ENCODE measurements at regions not wholly inside any gene's neighbourhood (a gene's known extent, or its start where the extent isn't known, plus 50 kb on each side); places are given as distances from the start of the nearest gene placed in this dataset.

DNA sequence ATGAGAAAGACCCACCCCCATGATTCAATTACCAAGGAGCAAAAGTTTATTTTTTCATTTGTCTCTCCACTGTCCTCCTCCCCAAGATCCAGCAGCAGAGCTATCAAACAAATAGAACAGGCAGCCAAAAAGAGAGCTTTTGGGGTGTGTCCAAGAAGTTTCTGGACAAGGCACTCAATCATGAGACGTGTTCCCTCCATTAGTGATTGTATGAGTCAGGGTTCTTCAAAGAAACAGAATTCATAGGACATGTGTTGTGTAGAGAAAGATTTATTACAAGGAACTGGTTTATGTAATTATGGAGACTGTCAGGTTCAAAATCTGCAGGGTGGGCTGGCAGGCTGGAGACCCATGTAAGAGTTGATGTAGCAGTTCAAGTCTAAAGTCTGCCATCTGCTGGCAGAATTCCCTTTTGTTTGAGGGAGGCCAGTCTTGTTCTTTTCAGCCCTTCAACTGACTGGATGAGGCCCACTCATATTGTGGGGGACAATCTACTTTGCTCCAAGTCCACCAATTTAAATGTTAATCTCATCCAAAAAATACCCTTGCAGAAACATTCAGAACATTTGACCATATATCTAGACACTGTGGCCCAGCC lies 248.1 kb upstream of the OPRM1 start:
- DNase-seq (ENCODE audit: low read depth in 2 of 2, low spot score in 1 of 2) = no peak

- DNase-seq (ENCODE audit: low read depth in 2 of 2, low spot score in 1 of 2) = no peak
Measured at GRCh38 chr6:153790048-153790447, 249.0 kb upstream of the OPRM1 start.

- no peak for DNase-seq (ENCODE audit: low read depth in 2 of 2, low spot score in 1 of 2)
Measured at GRCh38 chr6:153787341-153787606, 251.8 kb upstream of the OPRM1 start.

GRCh38 chr6:153781306-153781705 lies 257.7 kb upstream of the OPRM1 start:
- DNase-seq (ENCODE audit: low read depth in 2 of 2, low spot score in 1 of 2) = no peak

DNA sequence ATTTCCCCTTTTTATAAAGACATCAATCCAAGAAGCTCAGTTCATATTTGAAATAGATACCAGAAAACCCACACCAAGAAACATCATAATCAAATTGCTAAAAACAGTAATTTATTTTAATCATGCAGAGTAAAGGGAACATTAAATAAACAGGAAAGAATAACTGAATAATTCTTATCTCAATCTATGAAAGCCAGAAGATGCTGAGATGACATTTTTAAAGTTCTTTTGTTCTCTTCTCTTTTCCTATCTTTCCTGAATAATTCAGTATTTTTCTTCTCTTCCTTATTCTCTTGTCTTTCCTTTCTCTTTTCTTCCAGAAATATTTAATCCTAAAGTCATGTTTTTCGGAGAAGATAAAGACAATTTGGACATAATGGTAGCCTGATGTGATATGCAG lies 259.0 kb upstream of the OPRM1 start:
- no peak for DNase-seq (ENCODE audit: low read depth in 2 of 2, low spot score in 1 of 2)

DNA sequence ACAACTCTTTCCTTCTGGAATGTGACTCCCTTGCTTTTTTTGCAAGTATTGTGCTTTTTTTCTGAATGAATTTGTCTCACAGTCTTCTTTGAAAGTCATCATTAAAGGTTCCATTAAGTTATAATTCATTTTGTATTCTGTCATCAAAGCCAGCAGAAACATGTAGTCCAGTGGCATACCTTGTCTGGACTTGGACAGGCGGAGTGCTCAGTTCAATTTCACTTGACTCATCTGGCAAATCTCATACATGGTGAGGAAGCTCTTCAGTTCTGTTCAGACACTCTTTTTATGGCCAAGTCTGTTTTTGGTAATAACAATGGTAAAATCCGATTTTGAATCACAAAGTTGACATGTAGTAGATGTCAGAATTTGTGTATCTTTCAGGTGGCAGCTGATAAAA lies 260.8 kb upstream of the OPRM1 start:
- DNase-seq (ENCODE audit: low read depth in 2 of 2, low spot score in 1 of 2) = no peak

GRCh38 chr6:153771577-153771976 lies 267.5 kb upstream of the OPRM1 start:
- no peak for DNase-seq (ENCODE audit: low read depth in 2 of 2, low spot score in 1 of 2)

DNA sequence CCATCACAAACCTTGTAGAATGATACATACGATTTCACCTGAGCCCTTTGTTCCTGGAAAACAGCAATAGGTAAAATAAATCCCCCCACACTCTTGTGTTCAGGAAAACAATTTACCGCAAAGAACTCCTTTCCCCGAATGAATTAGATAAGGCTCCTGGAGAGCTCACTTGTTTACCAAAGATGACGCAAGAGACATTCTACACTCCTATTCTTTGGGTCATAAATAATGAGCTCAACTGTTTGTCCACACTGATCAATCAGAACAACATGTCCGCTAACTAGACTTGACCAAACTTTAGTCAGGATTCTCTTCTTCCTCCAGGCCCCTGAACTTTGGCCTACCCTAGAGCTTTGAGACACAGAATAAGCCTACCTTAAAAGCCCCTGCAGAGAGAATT lies 271.9 kb upstream of the OPRM1 start:
- no peak for DNase-seq (ENCODE audit: low read depth in 2 of 2, low spot score in 1 of 2)

- no peak for DNase-seq (ENCODE audit: low read depth in 2 of 2, low spot score in 1 of 2)
Measured at GRCh38 chr6:153758516-153758915, 280.5 kb upstream of the OPRM1 start.

GRCh38 chr6:153735761-153736160 lies 303.3 kb upstream of the OPRM1 start:
- no peak for DNase-seq (ENCODE audit: low read depth in 2 of 2, low spot score in 1 of 2)

GRCh38 chr6:153729189-153729588 lies 309.9 kb upstream of the OPRM1 start:
- DNase-seq (ENCODE audit: low read depth in 2 of 2, low spot score in 1 of 2) = no peak

DNA sequence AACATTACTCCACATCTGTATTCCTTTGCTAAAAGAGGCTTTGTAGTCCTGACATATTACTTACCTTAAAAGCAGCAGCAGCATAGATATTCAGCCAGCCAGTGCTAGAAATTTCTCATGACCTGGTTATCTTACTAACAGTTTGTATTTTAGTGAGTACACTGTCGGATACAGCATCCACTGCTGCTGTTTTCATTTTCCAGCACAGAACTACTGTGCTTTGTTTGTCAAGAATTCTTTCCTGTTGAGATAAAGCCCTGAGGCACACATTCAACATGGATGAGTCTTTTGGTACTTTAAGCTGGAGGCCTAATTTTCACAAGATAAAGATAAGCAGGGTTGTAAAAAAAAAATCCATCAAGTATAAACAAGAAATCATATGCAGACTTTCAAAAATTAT lies 311.2 kb upstream of the OPRM1 start:
- no peak for DNase-seq (ENCODE audit: low read depth in 2 of 2, low spot score in 1 of 2)

- DNase-seq (ENCODE audit: low read depth in 2 of 2, low spot score in 1 of 2) = no peak
Measured at GRCh38 chr6:153725456-153725855, 313.6 kb upstream of the OPRM1 start.

DNA sequence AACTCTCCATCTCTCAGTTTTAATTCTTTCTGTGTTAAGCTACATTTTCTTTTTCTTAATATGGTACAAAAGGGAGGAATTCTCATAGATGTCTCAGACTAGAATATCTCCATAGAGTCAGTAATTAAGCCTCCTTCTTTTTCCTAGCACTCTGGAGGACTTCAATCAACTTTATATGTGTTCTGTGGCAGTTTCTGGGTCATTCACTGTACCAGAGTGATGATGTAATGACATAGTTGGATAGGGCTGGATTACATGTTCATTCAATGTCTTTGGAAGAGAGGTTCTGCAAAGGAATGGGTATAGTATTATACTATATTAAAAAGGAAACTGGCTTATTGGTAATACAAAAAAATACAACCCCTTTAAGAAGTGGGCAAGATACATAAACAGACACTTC lies 318.3 kb upstream of the OPRM1 start:
- no peak for DNase-seq (ENCODE audit: low read depth in 2 of 2, low spot score in 1 of 2)

DNA sequence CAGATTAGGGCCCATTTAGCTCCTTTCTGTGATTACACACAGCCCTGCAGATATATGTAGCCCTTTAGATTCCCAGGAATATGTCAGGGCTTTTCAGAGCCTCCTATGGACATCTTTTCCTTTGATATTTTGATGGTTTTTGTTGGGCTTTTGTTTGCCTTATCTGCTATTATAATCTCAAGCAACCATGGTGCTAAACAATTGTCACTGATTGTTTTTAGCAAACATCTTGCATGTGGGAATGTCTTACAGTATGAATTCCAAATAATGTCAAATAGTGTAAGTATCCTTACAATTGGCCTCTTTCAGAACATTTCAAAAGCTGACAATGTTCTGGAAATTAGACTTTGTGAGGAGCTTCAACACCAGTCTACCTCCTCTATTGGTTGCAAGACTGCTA lies 333.6 kb upstream of the OPRM1 start:
- no peak for DNase-seq (ENCODE audit: low read depth in 2 of 2, low spot score in 1 of 2)

- DNase-seq (ENCODE audit: low read depth in 2 of 2, low spot score in 1 of 2) = no peak
Measured at GRCh38 chr6:153702671-153703070, 336.4 kb upstream of the OPRM1 start.

DNA sequence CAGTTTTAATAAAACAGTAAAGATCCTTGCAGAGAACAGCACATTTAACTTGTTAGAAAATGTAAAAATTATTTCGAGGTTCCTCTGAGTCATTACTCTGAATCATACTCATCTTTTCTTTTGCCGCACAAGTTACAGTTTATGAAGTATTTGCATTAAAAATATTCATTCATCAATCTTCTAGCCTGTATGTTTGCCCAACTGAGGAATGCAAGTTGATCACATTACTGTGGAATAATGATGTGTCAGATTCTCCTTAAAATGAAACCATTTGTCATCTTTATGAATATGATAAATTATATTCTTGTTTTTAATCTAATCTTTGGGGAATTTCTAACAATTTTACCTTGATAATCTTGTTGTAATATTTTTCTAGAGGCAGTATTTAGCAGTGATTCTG lies 340.4 kb upstream of the OPRM1 start:
- DNase-seq (ENCODE audit: low read depth in 2 of 2, low spot score in 1 of 2) = no peak

DNA sequence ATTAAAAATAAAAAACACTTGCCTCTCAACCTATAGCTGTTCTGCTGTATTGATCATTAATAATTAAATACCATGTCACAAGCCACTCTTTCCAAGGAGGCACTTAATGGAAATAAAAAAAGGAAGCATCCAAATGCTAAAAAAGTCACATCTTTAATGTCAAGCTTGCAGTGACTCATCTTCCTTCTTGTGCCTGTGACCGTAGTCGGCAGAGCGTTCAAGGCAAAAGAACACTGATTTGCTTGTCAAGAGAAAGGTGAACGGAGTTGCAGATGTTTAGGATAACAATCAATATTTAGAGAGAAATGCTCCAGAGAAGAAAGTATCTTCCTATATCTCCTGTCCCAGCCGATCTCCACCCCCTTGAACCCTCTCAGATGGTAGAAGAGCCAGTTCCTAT lies 341.0 kb upstream of the OPRM1 start:
- no peak for DNase-seq (ENCODE audit: low read depth in 2 of 2, low spot score in 1 of 2)

- no peak for DNase-seq (ENCODE audit: low read depth in 2 of 2, low spot score in 1 of 2)
Measured at GRCh38 chr6:153677522-153677921, 361.5 kb upstream of the OPRM1 start.

GRCh38 chr6:153673750-153674149 lies 365.3 kb upstream of the OPRM1 start:
- no peak for DNase-seq (ENCODE audit: low read depth in 2 of 2, low spot score in 1 of 2)

DNA sequence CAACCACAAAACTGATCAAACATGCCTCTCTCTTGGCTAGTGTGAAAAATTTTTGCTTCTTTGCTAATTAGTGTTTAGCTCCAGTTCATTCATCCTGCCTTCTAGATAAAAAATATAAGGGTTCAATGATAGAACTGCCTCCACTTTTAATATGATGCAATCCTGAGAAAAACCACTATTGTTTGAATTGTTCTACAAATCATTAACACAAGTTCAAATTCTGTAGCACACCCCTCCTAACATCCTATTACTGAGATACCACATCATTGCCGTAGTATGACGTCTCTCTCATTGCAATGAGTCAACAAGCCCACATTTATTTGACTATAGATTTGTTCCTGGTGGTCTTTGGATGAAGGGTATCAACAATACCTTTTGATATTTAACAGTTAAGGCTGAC lies 365.8 kb upstream of the OPRM1 start:
- DNase-seq (ENCODE audit: low read depth in 2 of 2, low spot score in 1 of 2) = no peak

DNA sequence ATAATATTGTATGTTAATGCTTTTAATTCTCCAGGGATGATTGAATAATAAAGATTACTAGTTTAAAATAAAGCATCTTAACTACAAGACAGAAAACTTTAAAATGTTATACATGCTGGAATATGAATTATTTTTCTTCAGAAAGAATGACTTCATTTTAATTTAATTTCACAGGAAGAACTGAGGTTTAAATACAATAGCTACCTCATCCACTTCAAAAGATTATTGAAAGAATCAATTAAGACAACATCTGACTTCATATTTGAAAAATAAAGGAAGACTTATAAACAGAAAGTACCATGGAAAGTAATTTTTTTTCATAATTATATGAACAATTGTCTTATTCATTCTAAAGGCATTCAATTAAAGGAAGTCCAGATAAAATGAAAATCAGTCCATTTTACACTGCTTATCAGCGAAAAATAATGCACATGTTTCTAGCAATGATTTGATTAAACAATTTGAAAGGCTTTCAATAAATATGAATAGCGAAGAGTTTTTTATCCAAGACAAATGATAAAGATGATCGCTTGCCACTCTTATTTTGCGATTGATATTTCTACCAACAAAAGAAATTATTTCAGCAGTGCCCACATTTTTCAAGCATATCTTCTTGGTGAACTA lies 368.5 kb upstream of the OPRM1 start:
- DNase-seq (ENCODE audit: low read depth in 2 of 2, low spot score in 1 of 2) = no peak

GRCh38 chr6:153668758-153669157 lies 370.3 kb upstream of the OPRM1 start:
- no peak for DNase-seq (ENCODE audit: low read depth in 2 of 2, low spot score in 1 of 2)

DNA sequence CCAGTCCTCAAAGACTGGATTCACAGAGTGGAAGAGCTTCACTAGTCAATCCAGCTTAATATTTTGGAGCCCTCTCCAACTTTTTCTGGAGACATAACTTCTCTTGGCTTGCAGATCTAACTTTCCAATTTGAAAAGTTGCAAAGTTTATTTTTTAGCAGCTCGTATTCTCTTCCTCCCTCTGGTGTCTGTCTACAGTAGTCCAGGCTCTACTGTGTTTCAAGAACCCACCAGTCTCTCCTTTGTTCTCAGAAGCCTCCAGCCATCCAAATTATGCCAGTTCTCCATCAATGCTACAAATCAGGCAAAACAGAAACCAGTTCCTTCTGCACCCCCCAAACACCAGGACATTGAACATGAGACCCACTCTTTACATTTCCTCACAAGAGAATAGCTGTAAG lies 376.1 kb upstream of the OPRM1 start:
- DNase-seq (ENCODE audit: low read depth in 2 of 2, low spot score in 1 of 2) = no peak

All from stimulated activated CD8-positive, alpha-beta memory T cell treated with anti-CD3 and anti-CD28 coated beads, Interleukin-4, amount 100 ng/mL, for 1 hour (primary cell).